GM12878 (cell line): ENCODE measurements at regions not wholly inside any gene's neighbourhood (a gene's known extent, or its start where the extent isn't known, plus 50 kb on each side); places are given as distances from the start of the nearest gene placed in this dataset.

Source experiments
- ATAC-seq: fragments of 200-7000 bp; cut with Tn5 transposase; 3 replicates; pipeline ENCODE4 v1.9.1; 2020; ENCODE audit warnings: mild to moderate bottlenecking, moderate library complexity
- BruUV-seq: library from RNA; stranded (reverse); fragments of 400-500 nt; replicated peaks from 2 replicates; lab custom pipeline; 2021; lab: Mats Ljungman, UMichigan
- CTCF ChIA-PET: fragments of 300-600 bp; sonication (Branson Sonifier 250); formaldehyde crosslinking; extraction: SDS; loops from one replicate; lab custom pipeline; 2021; ENCODE audit warnings: inconsistent platforms; lab: Yijun Ruan, JAX
- POLR2A ChIA-PET: fragments of 350-600 bp; formaldehyde crosslinking; extraction: SDS; loops from one replicate; lab custom pipeline; 2021; ENCODE audit warnings: inconsistent platforms; lab: Charles Lee
- RAD21 ChIA-PET: fragments of 300-600 bp; sonication (Branson Sonifier 250); formaldehyde crosslinking; loops from one replicate; lab custom pipeline; 2023; ENCODE audit warnings: antibody characterized with exemption; ENCODE audit not compliant: unreplicated experiment; lab: Charles Lee
- SMC1A ChIA-PET: fragments of 300-600 bp; sonication (Branson Sonifier 250); formaldehyde crosslinking; loops from one replicate; lab custom pipeline; 2023; ENCODE audit not compliant: unreplicated experiment, uncharacterized antibody; lab: Charles Lee
- DNase-seq: peaks from one replicate; pipeline ENCODE4 v3.0.0-alpha.2; 2011; ENCODE audit warnings: low read depth, low spot score
- FAIRE-seq: peaks from 3 replicates; lab custom pipeline; 2011; peaks lifted over from hg19 to GRCh38; lab: Jason Lieb, UNC
- H2AFZ ChIP-seq: 2 replicates; pipeline ENCODE4 v1.6.0; 2011; ENCODE audit warnings: low read depth, low read length, control low read depth; ENCODE audit not compliant: control insufficient read depth
- H3K27ac ChIP-seq: 2 replicates; pipeline ENCODE4 v1.5.1; 2011; ENCODE audit warnings: control low read depth; ENCODE audit not compliant: control insufficient read depth, insufficient read depth
- H3K27me3 ChIP-seq, 2 experiments: replicated peaks in 1 of 2; 2 replicates each; pipeline versions ENCODE4 v1.6.0 to v1.6.1; 2011; ENCODE audit warnings: low read length in 1 of 2; ENCODE audit not compliant: control insufficient read depth in 2 of 2, insufficient read depth in 2 of 2
- H3K36me3 ChIP-seq, 2 experiments: 2 replicates each; pipeline ENCODE4 v1.5.1; 2011; ENCODE audit warnings: low read length in 1 of 2; ENCODE audit not compliant: control insufficient read depth in 2 of 2, insufficient read depth in 2 of 2
- H3K4me1 ChIP-seq: 2 replicates; pipeline ENCODE4 v1.6.1; 2011; ENCODE audit warnings: mild to moderate bottlenecking, low read length, moderate library complexity, mixed read lengths; ENCODE audit not compliant: control insufficient read depth, insufficient read depth
- H3K4me2 ChIP-seq: 2 replicates; pipeline ENCODE4 v1.6.0; 2011; ENCODE audit warnings: control low read depth; ENCODE audit not compliant: control insufficient read depth, insufficient read depth
- H3K4me3 ChIP-seq: fragments of 200-600 bp; sonication (generic); 2 replicates; pipeline ENCODE4 v1.5.1; 2016
- H3K79me2 ChIP-seq: 2 replicates; pipeline ENCODE4 v1.6.0; 2011; ENCODE audit warnings: low read length; ENCODE audit not compliant: control insufficient read depth, insufficient read depth
- H3K9ac ChIP-seq: 2 replicates; pipeline ENCODE4 v1.8.0; 2011; ENCODE audit warnings: low read length, control low read depth, mixed read lengths; ENCODE audit not compliant: control insufficient read depth, insufficient read depth
- H3K9me3 ChIP-seq: replicated peaks from 3 replicates; pipeline ENCODE4 v1.5.1; 2011; ENCODE audit warnings: mild to moderate bottlenecking, low read length; ENCODE audit not compliant: control insufficient read depth, insufficient read depth
- H4K20me1 ChIP-seq: 2 replicates; pipeline ENCODE4 v1.6.0; 2011; ENCODE audit not compliant: control insufficient read depth, insufficient read depth
- BCL3 ChIP-seq: IDR thresholded peaks from 2 replicates; pipeline ENCODE4 v1.6.1; 2011; ENCODE audit warnings: borderline replicate concordance, low read depth, mild to moderate bottlenecking, moderate library complexity, low read length; ENCODE audit not compliant: insufficient read depth, poor library complexity, severe bottlenecking
- BHLHE40 ChIP-seq, 2 experiments: fragments of 450-650 bp in 1 of 2; IDR thresholded peaks; 2 replicates each; pipeline ENCODE4 v1.6.1; 2011 to 2017; ENCODE audit warnings: low read depth in 2 of 2, borderline replicate concordance in 1 of 2, improper control_type of control experiment in 1 of 2, low read length in 1 of 2, mild to moderate bottlenecking in 1 of 2
- BRCA1 ChIP-seq: IDR thresholded peaks from 2 replicates; pipeline ENCODE4 v1.6.1; 2011; ENCODE audit warnings: low read depth, low read length, improper control_type of control experiment
- CBFB ChIP-seq: IDR thresholded peaks from 2 replicates; pipeline ENCODE4 v1.6.1; 2016; ENCODE audit warnings: antibody characterized with exemption, low read depth
- CEBPB ChIP-seq, 2 experiments: fragments of 150-350 bp in 1 of 2; IDR thresholded peaks; 2 replicates each; pipeline ENCODE4 v1.6.1; 2012 to 2014; ENCODE audit warnings: low read depth in 2 of 2, low read length in 2 of 2, borderline replicate concordance in 1 of 2, inconsistent platforms in 1 of 2
- E4F1 ChIP-seq: fragments of 450-650 bp; IDR thresholded peaks from 2 replicates; pipeline ENCODE4 v1.6.1; 2018; ENCODE audit warnings: borderline replicate concordance, mild to moderate bottlenecking; ENCODE audit not compliant: partially characterized antibody
- ESRRA ChIP-seq: IDR thresholded peaks from 2 replicates; pipeline ENCODE4 v1.6.1; 2012; ENCODE audit warnings: mild to moderate bottlenecking, low read length, improper control_type of control experiment
- KDM1A ChIP-seq: fragments of 200-600 bp; sonication (generic); IDR thresholded peaks from 2 replicates; pipeline ENCODE4 v1.6.1; 2016; ENCODE audit warnings: borderline replicate concordance
- KLF5 ChIP-seq: fragments of 450-650 bp; IDR thresholded peaks from 2 replicates; pipeline ENCODE4 v1.6.1; 2014; ENCODE audit warnings: mild to moderate bottlenecking; ENCODE audit not compliant: partially characterized antibody
- MEF2B ChIP-seq: fragments of 450-650 bp; IDR thresholded peaks from 2 replicates; pipeline ENCODE4 v1.6.1; 2018; ENCODE audit warnings: mild to moderate bottlenecking, moderate library complexity; ENCODE audit not compliant: partially characterized antibody, poor library complexity, severe bottlenecking
- MYC ChIP-seq: IDR thresholded peaks from 2 replicates; pipeline ENCODE4 v1.6.1; 2011; ENCODE audit warnings: mild to moderate bottlenecking, low read length, moderate library complexity, inconsistent platforms; ENCODE audit not compliant: insufficient read depth, insufficient replicate concordance, insufficient read length, severe bottlenecking
- NR2F1 ChIP-seq: fragments of 450-650 bp; conservative IDR thresholded peaks from 2 replicates; pipeline ENCODE4 v1.6.1; 2017; ENCODE audit warnings: mild to moderate bottlenecking
- NRF1 ChIP-seq: conservative IDR thresholded peaks from 2 replicates; pipeline ENCODE4 v1.6.1; 2011; ENCODE audit warnings: mild to moderate bottlenecking, low read depth, low read length, improper control_type of control experiment
- PBX3 ChIP-seq: IDR thresholded peaks from 2 replicates; pipeline ENCODE4 v1.6.1; 2011; ENCODE audit warnings: mild to moderate bottlenecking, low read depth, low read length, moderate library complexity; ENCODE audit not compliant: insufficient replicate concordance
- SPI1 ChIP-seq: IDR thresholded peaks from 2 replicates; pipeline ENCODE4 v1.6.1; 2011; ENCODE audit warnings: low read depth, mild to moderate bottlenecking, low read length, moderate library complexity, borderline replicate concordance; ENCODE audit not compliant: insufficient read depth
- SRF ChIP-seq, 2 experiments: IDR thresholded peaks; 2 replicates each; pipeline ENCODE4 v1.6.1; 2011; ENCODE audit warnings: low read depth in 2 of 2, low read length in 2 of 2, mild to moderate bottlenecking in 1 of 2, moderate library complexity in 1 of 2
- TCF3 ChIP-seq: IDR thresholded peaks from 2 replicates; pipeline ENCODE4 v1.6.1; 2012; ENCODE audit warnings: low read depth, mild to moderate bottlenecking, low read length, borderline replicate concordance; ENCODE audit not compliant: insufficient read depth
- ZNF622 ChIP-seq: fragments of 450-650 bp; IDR thresholded peaks from 2 replicates; pipeline ENCODE4 v1.6.1; 2017; ENCODE audit warnings: mild to moderate bottlenecking, inconsistent platforms
- ZSCAN29 ChIP-seq: fragments of 450-650 bp; IDR thresholded peaks from 2 replicates; pipeline ENCODE4 v1.6.1; 2017; ENCODE audit warnings: mild to moderate bottlenecking, moderate library complexity
- WGBS: methylation state at CpG from one replicate; pipeline ENCODE4 v1.1.6; 2016; ENCODE audit warnings: low lambda C conversion rate; ENCODE audit not compliant: insufficient replicate concordance, insufficient coverage; ENCODE audit errors: missing lambda C conversion rate; 5-methylcytosine and 5-hydroxymethylcytosine counted together
- in situ Hi-C: fragments of 300-500 bp; cut with MboI; formaldehyde crosslinking; loops from 9 replicates; pipeline ENCODE4 v1.14.3; 2018; ENCODE audit warnings: mixed read lengths
- intact Hi-C: fragments of 100-400 bp; cut with micrococcal nuclease; formaldehyde crosslinking; loops from one replicate; pipeline ENCODE4 v1.14.2; 2022; ENCODE audit not compliant: unreplicated experiment

- RAD21 ChIA-PET, result no interaction called here
- no peak for FAIRE-seq
These were observed 69.7 kb upstream of the ARNT2 start for GRCh38 chr15:80334521-80334920.

More at GRCh38 chr15:80334521-80334920, 69.7 kb upstream of the ARNT2 start:
- SMC1A ChIA-PET, result interaction anchor here (0.6 kb wide), 1 partner anchor 870 kb away, joined by 3 read pairs; no protein-coding TSS in a partner anchor
- no peak overlapping the region for H3K4me2 ChIP-seq
- TF ChIP-seq MYC, result no peak
- TF ChIP-seq NR2F1, result no peak
- TF ChIP-seq CEBPB (IDR thresholded peaks at IDR 0.05; ENCODE audit: borderline replicate concordance in 1 of 2, low read depth in 2 of 2, low read length in 2 of 2), result no peak
- TF ChIP-seq SRF (IDR thresholded peaks at IDR 0.05; ENCODE audit: low read depth in 2 of 2, low read length in 2 of 2), result no peak
- TF ChIP-seq MEF2B, result no peak
- TF ChIP-seq NRF1, result no peak
- no peak for TF ChIP-seq E4F1
- no peak for TF ChIP-seq ESRRA
- TF ChIP-seq PBX3, result no peak
- no peak for TF ChIP-seq KDM1A
- no peak for TF ChIP-seq TCF3
- TF ChIP-seq ZNF622, result no peak
- TF ChIP-seq SPI1, result no peak
- no peak for TF ChIP-seq KLF5
- no peak for TF ChIP-seq CBFB
- TF ChIP-seq BRCA1, result no peak
- TF ChIP-seq ZSCAN29, result no peak
- no peak for TF ChIP-seq BCL3
- no peak for TF ChIP-seq BHLHE40 (IDR thresholded peaks at IDR 0.05; ENCODE audit: borderline replicate concordance in 1 of 2, low read depth in 2 of 2, low read length in 1 of 2)
- H3K36me3 ChIP-seq, result no peaks in the 10 kb centered on the region
- no peak overlapping the region for H2AFZ ChIP-seq
- in situ Hi-C loops (no loop called here), intact Hi-C loops (no loop called here)
- no peak overlapping the region for H3K4me3 ChIP-seq
- no TSS peak for BruUV-seq
- H3K79me2 ChIP-seq, result no peaks in the 10 kb centered on the region
- no peaks in the 10 kb centered on the region for H3K9me3 ChIP-seq
- H3K27me3 ChIP-seq, result no peaks in the 10 kb centered on the region
- H4K20me1 ChIP-seq, result no peaks in the 10 kb centered on the region
- no peak overlapping the region for H3K27ac ChIP-seq
- no peaks in the 10 kb centered on the region for H3K4me1 ChIP-seq
- POLR2A ChIA-PET, result no interaction called here
- ATAC-seq, result no peak
- WGBS, result 38% methylated on average over 1 of the region's 1 CpG
- CTCF ChIA-PET, result no interaction called here
- no peak for DNase-seq
- H3K9ac ChIP-seq, result no peak overlapping the region
